HG02885 (cell line): ENCODE measurements at regions not wholly inside any gene's neighbourhood (a gene's known extent, or its start where the extent isn't known, plus 50 kb on each side); places are given as distances from the start of the nearest gene placed in this dataset.
A peak's percentile ranks its signal among the peaks of the same experiment; 100 is the strongest.

Experiments
- ATAC-seq: cut with Tn5 transposase; IDR thresholded peaks from one replicate; pipeline ENCODE4 v1.9.1; 2021; ENCODE audit warnings: mild to moderate bottlenecking; ENCODE audit not compliant: unreplicated experiment, poor library complexity

- ATAC-seq, result no peak
These were observed 161.3 kb upstream of the CCND2 start for GRCh38 chr12:4112290-4112689.

GRCh38 chr12:4111010-4111409 is 162.6 kb upstream of the CCND2 start:
- no peak for ATAC-seq

- no peak for ATAC-seq
These were observed 163.7 kb upstream of the CCND2 start for GRCh38 chr12:4109826-4110225.

GRCh38 chr12:4108803-4109345 is 164.7 kb upstream of the CCND2 start:
- ATAC-seq, result no peak

GRCh38 chr12:4107911-4108697 is 165.5 kb upstream of the CCND2 start:
- ATAC-seq, result no peak

GRCh38 chr12:4107436-4107878 is 166.1 kb upstream of the CCND2 start:
- peak; percentile 90 for ATAC-seq

DNA sequence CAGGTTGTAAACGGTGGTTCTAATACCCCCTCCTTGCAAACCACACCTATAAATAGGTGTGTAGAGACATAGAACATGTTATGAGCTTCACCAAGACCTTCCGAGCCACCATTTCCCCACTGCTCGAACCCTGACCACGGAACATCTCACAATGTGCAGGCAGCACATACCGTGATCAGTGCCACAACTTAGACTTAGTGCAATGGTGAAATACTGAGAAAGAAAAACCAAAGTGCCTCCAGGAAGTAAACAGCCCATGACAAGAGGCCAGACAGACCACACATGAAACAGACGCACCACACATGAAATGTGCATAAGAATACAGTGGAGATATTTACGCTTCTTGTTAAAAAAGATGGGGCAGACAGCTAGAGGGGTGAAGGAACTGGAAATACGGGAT is 166.9 kb upstream of the CCND2 start:
- ATAC-seq, result no peak

DNA sequence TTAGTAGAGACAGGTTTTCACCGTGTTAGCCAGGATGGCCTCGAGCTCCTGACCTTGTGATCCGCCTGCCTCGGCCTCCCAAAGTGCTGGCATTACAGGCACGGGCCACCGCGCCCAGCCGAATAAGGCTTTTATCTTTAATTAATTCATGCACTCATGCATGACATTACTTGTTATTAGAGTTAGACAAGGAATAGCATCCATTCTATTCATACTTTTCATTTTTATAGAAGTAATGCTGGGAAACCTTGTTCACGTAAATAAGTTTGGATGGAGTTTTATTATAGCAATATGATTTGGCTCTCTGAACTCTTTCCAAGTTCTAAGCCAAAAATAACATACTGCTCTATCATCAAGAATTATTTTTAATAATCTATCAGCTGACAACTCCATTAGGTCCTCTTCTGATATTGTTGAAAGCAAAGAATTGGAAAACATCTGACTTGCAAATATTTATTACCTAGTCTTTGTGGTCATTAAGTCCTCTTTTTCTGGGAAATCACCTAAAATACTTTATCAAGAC is 168.8 kb upstream of the CCND2 start:
- ATAC-seq, result no peak

GRCh38 chr12:4099276-4099675 is 174.3 kb upstream of the CCND2 start:
- ATAC-seq, result no peak

DNA sequence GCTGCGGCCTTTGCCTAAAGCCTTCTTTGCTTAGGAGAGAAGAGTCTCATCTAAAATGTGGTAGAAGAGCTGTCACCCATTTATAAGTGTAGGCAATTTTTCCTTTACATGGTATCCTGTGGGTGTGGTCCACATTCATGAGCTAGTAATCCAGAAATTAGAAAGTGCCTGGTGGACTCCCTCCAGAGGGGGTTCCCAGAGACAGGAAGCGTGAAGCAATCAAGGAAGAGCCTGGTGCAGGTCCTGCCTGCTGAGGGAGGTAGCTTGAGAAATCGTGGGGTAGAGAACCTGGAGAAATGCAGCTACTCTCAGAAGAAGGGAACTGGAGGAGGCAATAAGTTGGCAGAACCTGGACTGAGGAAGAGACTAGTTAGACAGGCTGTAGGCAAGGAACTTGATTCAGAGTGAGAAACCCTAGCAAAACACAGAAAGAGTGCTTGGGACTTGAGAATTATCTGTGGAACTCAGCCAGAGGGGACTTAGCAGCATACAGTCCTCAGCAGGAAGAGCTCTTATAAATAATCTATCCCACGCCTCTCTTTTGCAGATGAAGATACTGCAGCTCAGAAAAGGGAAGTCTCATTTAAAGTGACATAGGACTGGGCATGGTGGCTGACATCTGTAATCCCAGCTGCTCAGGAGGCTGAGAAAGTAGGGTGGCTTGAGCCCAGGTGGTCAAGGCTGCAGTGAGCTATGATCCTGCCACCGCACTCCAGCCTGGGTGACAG is 182.4 kb upstream of the CCND2 start:
- no peak for ATAC-seq

- ATAC-seq, result no peak
These were observed 183.6 kb upstream of the CCND2 start for GRCh38 chr12:4089956-4090355.

DNA sequence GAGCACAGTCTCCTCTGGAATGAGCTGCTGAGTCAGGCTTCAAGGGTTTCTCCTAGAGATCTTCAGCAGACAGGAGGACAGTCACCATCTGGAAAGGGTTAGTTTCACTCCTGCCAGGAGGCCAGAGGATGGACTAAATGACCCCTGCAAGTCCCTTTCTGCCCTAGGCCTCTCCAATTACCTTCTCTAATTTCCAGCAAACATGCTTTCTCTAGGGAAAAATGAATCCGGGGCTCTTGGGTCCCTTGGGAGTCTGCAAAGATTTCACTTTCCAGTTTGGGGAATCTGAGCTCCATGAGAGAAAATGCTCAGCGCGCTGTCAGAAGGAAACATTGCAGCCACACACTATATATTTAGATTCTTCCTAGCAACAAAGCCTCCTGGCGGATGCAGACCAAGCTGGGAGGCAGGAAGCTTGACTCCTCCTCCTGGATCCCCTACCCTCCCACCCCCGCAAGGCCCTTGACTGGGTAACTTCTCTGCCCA is 184.4 kb upstream of the CCND2 start:
- no peak for ATAC-seq

DNA sequence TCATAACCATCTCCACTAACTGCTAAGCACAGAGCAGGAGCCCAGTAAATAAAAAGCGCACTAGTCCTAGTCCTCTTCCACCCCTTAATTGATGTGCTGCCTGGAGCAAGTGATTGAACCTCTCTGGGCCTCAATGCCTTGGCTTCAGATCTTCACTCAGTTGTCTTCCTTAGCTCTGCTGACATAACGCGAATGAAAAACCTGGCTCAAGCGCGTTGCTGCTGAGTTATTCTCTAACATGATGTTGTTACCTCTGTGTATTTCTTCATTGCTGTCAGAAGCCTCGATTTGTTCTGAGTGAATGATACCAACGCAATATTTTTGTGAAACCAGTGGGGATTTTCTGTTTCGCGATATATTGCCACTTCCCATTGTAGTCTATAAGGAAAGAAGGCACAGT is 185.1 kb upstream of the CCND2 start:
- no peak for ATAC-seq

DNA sequence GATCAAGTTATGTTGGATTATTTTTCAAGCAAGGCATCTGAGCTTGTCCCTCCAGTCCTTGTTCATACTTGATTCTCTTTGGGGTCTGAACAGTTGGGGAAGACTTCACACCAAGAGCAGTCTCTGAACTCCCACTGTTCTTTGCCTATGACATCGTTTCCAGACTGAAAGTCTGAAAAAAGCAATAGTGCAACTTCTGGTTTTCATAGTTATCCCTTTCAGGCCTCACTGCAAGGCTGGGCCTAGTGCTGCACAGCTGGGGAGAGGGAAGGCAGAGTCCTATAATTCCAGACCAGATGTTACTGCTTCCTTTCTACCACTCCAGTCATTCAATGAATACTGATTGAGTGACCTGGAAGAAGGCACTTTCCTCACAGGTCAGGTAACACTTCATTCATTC is 187.1 kb upstream of the CCND2 start:
- no peak for ATAC-seq

DNA sequence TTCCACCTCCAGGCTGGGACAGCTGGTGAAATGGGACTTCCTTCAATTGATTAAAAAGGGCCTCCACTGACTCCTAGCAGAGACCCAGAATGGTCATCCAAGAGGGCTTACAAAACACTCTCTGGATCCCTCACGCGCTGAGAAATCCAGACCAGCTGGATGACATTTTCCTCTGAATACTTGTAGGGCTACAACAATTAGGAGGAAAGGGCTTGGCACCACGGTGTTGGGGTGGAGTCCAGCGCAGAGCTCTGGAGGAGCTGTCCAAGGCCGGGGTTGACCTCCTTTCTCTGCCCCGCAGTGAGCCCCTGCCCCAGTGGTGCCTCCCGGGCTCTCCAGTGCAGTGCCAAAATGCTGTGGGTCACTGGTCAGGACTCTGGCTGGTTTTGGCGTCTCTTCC is 189.0 kb upstream of the CCND2 start:
- ATAC-seq, result no peak

DNA sequence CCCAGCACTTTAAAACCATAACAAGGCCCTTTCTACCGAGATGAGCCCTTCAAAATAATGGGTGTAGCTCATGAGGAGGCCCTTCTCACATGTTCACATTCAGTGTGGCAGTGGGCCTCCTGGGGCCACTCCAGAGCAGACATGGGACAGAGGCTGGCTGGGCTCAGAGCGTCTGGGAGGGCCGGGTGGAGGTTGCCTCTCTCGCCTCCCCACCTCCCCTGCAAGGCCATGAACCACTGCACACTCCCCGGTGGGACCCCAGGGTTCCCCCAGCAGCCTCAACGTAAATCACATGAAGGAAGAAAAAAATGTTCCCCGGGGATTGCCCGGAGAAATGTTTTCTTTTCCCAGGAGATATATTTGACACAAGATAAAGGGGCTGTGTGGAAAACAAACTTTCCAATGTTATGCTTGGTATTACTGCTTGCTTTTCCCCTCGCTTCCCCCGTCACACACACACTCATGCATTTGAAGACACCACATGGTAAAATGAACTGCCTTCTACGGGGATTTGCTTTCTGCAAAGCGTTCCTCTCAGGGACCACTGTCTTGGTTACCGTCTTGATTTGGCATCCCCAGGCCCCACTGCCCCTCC is 190.7 kb upstream of the CCND2 start:
- no peak for ATAC-seq

GRCh38 chr12:4080213-4080612 is 193.3 kb upstream of the CCND2 start:
- ATAC-seq, result no peak

DNA sequence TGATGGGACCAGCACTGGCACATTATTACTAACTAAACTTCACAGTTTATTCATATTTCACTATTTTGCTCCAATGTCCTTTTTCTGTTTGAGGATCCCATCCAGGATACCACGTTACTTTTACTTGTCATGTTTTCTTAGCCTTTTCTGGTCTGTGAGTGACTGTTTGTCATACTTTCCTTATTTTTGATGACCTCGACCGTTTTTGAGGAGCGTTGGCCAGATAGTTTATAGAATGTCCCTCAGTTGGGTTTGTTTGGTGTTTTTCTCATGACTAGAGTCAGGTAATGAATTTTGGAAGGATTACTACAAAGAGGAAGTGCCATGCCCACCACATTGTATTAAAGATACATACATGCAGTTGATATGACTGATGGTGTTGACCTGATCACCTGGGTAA is 199.4 kb upstream of the CCND2 start:
- ATAC-seq, result no peak

DNA sequence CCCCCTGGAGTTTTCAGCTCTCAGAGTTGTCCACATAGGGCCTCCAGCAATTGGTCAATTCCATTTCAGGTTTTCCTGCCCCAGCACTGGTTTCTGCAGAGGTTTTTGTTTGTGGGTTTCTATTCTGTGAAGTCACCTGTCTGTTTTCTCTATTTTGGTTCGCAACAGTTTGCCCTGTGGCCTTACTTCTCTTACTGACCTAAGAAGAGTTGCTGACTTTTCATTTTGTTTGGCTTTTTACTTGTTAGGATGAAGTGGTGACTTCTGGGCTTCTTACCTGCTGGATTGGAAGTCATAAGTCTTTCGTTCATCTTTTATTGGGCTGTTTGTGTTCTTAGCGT is 196.4 kb upstream of the PARP11 start:
- no peak for ATAC-seq

DNA sequence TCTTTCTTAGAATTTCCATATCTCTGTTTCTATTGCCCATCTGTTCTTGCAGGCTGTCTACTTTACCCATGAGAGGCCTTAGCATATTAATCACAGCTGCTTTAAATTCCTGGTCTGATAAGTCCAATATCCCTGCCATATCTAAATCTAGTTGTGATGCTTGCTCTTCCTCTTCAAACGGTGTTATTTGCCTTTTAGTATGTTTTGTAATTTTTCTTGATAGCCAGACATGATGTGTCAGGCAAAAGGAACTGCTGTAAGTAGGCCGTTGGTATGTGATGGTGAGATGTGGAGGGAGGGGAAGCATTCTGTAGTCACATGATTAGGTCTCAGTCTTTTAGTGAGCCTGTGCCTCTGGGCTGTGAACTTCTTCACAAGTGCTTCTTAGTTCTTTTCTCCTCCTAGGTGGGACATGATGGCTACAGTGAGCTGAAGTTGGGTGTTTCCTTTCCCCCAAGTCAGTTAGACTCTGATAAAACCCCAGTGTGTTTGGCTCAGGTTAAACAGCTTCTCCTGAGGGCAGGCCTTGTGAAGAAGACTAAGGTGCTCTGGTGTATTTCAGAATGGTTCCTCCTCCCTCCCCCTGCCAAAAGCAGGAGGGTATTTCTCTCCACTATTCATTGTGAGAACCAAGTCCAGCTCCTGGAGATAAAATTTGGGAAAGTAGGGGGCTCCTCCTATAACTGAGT is 195.9 kb upstream of the PARP11 start:
- ATAC-seq, result no peak
